Keratinocyte (primary cell): ENCODE measurements at regions not wholly inside any gene's neighbourhood (a gene's known extent, or its start where the extent isn't known, plus 50 kb on each side); places are given as distances from the start of the nearest gene placed in this dataset.

Source experiments
- CTCF ChIP-seq, 3 experiments: IDR thresholded peaks in 1 of 3; conservative IDR thresholded peaks in 1 of 3; optimal IDR thresholded peaks in 1 of 3; 2 replicates in 2 of 3; 3 replicates in 1 of 3; pipeline versions ENCODE3 to v1.5.1; 2011; ENCODE audit warnings: low read length in 3 of 3, mild to moderate bottlenecking in 3 of 3, moderate library complexity in 2 of 3, control low read depth in 1 of 3, inconsistent platforms in 1 of 3; ENCODE audit not compliant: insufficient read depth in 2 of 3; ENCODE audit errors: extremely low read depth in 1 of 3
- EZH2 ChIP-seq: IDR thresholded peaks from one replicate; pipeline ENCODE4 v1.6.1; 2012; ENCODE audit warnings: inconsistent platforms, mild to moderate bottlenecking, low read length, moderate library complexity

GRCh38 chr6:113405326-113406047 lies 451.7 kb upstream of the MARCKS start:
- no peak for TF ChIP-seq CTCF (optimal IDR thresholded peaks at IDR 0.05 in 1 of 3, IDR thresholded peaks at IDR 0.05 in 1 of 3, conservative IDR thresholded peaks at IDR 0.05 in 1 of 3; ENCODE audit: extremely low read depth in 1 of 3, insufficient read depth in 2 of 3, low read length in 3 of 3)
- TF ChIP-seq EZH2: no peak
